Omental fat pad (tissue), 3 donors: ENCODE measurements at regions not wholly inside any gene's neighbourhood (a gene's known extent, or its start where the extent isn't known, plus 50 kb on each side); places are given as distances from the start of the nearest gene placed in this dataset.

Experiments
- ATAC-seq: fragments of 150-250 bp; one replicate; pipeline ENCODE4 v1.9.1; 2016; ENCODE audit warnings: mild to moderate bottlenecking, moderate library complexity; ENCODE audit not compliant: low FRiP score
- DNase-seq: peaks from one replicate; pipeline ENCODE4 v3.0.0-alpha.2; 2019; ENCODE audit warnings: low spot score
- TF ChIP-seq, protein P1 (sequence below), 3 donors: fragments of 450-650 bp; IDR thresholded peaks; one replicate each; pipeline ENCODE4 v1.5.1; 2016 to 2017; ENCODE audit warnings: antibody characterized with exemption in 3 of 3, mild to moderate bottlenecking in 3 of 3, moderate library complexity in 2 of 3

GRCh38 chr15:97301166-97301565 is 659.3 kb upstream of the ARRDC4 start:
- ATAC-seq (no peak), DNase-seq (no peak)
- TF ChIP-seq, protein P1, sequence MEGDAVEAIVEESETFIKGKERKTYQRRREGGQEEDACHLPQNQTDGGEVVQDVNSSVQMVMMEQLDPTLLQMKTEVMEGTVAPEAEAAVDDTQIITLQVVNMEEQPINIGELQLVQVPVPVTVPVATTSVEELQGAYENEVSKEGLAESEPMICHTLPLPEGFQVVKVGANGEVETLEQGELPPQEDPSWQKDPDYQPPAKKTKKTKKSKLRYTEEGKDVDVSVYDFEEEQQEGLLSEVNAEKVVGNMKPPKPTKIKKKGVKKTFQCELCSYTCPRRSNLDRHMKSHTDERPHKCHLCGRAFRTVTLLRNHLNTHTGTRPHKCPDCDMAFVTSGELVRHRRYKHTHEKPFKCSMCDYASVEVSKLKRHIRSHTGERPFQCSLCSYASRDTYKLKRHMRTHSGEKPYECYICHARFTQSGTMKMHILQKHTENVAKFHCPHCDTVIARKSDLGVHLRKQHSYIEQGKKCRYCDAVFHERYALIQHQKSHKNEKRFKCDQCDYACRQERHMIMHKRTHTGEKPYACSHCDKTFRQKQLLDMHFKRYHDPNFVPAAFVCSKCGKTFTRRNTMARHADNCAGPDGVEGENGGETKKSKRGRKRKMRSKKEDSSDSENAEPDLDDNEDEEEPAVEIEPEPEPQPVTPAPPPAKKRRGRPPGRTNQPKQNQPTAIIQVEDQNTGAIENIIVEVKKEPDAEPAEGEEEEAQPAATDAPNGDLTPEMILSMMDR (IDR thresholded peaks at IDR 0.05): no peak

- ATAC-seq (peak; percentile 54), DNase-seq (no peak)
- TF ChIP-seq, protein P1 (IDR thresholded peaks at IDR 0.05): no peak
Observed at GRCh38 chr15:97316362-97316761, 644.1 kb upstream of the ARRDC4 start.

GRCh38 chr15:97317163-97317562 is 643.3 kb upstream of the ARRDC4 start:
- DNase-seq (no peak), ATAC-seq (no peak)
- TF ChIP-seq, protein P1 (IDR thresholded peaks at IDR 0.05): no peak

DNA sequence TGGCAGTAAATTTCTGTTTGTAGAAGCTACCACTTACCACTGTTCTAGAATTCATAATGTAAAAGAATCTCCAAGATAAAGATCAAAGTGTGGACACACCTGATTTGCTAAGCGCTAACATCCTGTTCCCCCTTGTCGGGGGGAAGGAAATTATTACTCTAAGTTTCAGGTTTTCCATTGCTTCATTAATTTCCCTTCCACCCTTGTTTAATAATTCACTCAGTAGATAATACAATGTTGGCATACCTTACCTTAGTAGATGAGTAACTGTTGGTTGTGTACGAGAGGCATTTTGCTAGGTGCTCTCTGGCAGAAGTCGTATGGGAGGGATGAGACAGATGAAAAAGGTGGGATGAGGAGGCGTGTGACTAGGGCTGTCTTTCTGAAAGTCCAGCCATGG is 641.2 kb upstream of the ARRDC4 start:
- DNase-seq (no peak), ATAC-seq (no peak)
- TF ChIP-seq, protein P1 (IDR thresholded peaks at IDR 0.05): no peak

GRCh38 chr15:97346221-97346620 is 614.3 kb upstream of the ARRDC4 start:
- DNase-seq: no peak
- no peak for ATAC-seq
- TF ChIP-seq, protein P1 (IDR thresholded peaks at IDR 0.05): no peak

DNA sequence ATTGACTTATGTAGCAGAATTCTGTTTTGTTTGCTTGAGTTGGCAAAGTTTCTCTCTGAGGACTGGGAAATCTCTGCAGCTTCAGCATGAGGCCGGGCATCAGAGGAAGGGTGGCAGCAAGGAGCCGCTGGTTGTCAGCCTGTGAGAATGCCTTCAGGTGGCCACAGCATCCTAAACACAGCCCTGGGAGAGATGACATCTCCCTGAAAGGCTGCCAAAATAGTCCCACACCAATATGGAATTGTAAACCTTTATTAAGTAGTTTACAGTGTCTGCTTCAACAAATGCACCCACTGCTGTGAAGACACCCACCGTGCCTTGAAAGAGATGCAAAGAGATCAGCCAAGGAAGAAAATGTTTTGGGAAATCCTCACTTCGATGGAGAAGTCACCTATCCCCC is 609.7 kb upstream of the ARRDC4 start:
- TF ChIP-seq, protein P1 (IDR thresholded peaks at IDR 0.05): no peak
- ATAC-seq (no peak), DNase-seq (no peak)

GRCh38 chr15:97383516-97383915 is 577.0 kb upstream of the ARRDC4 start:
- DNase-seq: no peak
- ATAC-seq: no peak
- TF ChIP-seq, protein P1 (IDR thresholded peaks at IDR 0.05): no peak
